ENCODE measurements at regions not wholly inside any gene's neighbourhood (a gene's known extent, or its start where the extent isn't known, plus 50 kb on each side); places are given as distances from the start of the nearest gene placed in this dataset.

GRCh38 chr20:54293526-54293925 lies 85.6 kb downstream of the PFDN4 start:
- Histone ChIP-seq H3K9me3 (no peaks in the 10 kb centered on the region), H3K36me3 (no peaks in the 10 kb centered on the region), H3K4me3 (no peak overlapping the region), H3K27ac (peak overlapping the region in 1 of 2 donors; percentile 26), H3K4me1 (no peaks in the 10 kb centered on the region), H3K27me3 (no peaks in the 10 kb centered on the region)
- DNase-seq (ENCODE audit: low spot score in 2 of 2), result no peak
- intact Hi-C loops (cut with DNase I), result no loop called here
- TF ChIP-seq CTCF (IDR thresholded peaks at IDR 0.05), result no peak

- TF ChIP-seq CTCF (IDR thresholded peaks at IDR 0.05), result no peak
- no peak overlapping the region for H3K4me3 ChIP-seq
- H3K27ac ChIP-seq, result no peak overlapping the region
- H3K9me3 ChIP-seq, result no peaks in the 10 kb centered on the region
- no peaks in the 10 kb centered on the region for H3K27me3 ChIP-seq
- H3K36me3 ChIP-seq, result no peaks in the 10 kb centered on the region
- intact Hi-C loops (cut with DNase I), result no loop called here
- no peaks in the 10 kb centered on the region for H3K4me1 ChIP-seq
- DNase-seq (ENCODE audit: low spot score in 2 of 2), result no peak
Observed at GRCh38 chr20:54294094-54294493, 86.2 kb downstream of the PFDN4 start.

- no peak overlapping the region for H3K27ac ChIP-seq
- no peaks in the 10 kb centered on the region for H3K4me1 ChIP-seq
- H3K9me3 ChIP-seq, result no peaks in the 10 kb centered on the region
- TF ChIP-seq CTCF (IDR thresholded peaks at IDR 0.05), result no peak
- no peak for DNase-seq (ENCODE audit: low spot score in 2 of 2)
- H3K4me3 ChIP-seq, result no peak overlapping the region
- H3K36me3 ChIP-seq, result no peaks in the 10 kb centered on the region
- no peaks in the 10 kb centered on the region for H3K27me3 ChIP-seq
- intact Hi-C loops (cut with DNase I), result no loop called here
Observed at GRCh38 chr20:54295686-54296085, 87.8 kb downstream of the PFDN4 start.

- no peak for DNase-seq (ENCODE audit: low spot score in 2 of 2)
- no peak overlapping the region for H3K27ac ChIP-seq
- intact Hi-C loops (cut with DNase I), result no loop called here
- H3K4me1 ChIP-seq, result no peaks in the 10 kb centered on the region
- H3K27me3 ChIP-seq, result no peaks in the 10 kb centered on the region
- no peaks in the 10 kb centered on the region for H3K36me3 ChIP-seq
- H3K9me3 ChIP-seq, result no peaks in the 10 kb centered on the region
- no peak overlapping the region for H3K4me3 ChIP-seq
- no peak for TF ChIP-seq CTCF (IDR thresholded peaks at IDR 0.05)
Observed at GRCh38 chr20:54305421-54305820, 97.5 kb downstream of the PFDN4 start.

- Histone ChIP-seq H3K4me1 (no peaks in the 10 kb centered on the region), H3K36me3 (no peaks in the 10 kb centered on the region), H3K27me3 (no peaks in the 10 kb centered on the region), H3K9me3 (no peaks in the 10 kb centered on the region), H3K27ac (no peak overlapping the region), H3K4me3 (no peak overlapping the region)
- intact Hi-C loops (cut with DNase I), result no loop called here
- DNase-seq (ENCODE audit: low spot score in 2 of 2), result no peak
- TF ChIP-seq CTCF (IDR thresholded peaks at IDR 0.05), result no peak
Observed at GRCh38 chr20:54306985-54307710, 99.3 kb downstream of the PFDN4 start.

- intact Hi-C loops (cut with DNase I), result no loop called here
Observed at GRCh38 chr20:54308804-54309203, 100.9 kb downstream of the PFDN4 start.

More at GRCh38 chr20:54308804-54309203, 100.9 kb downstream of the PFDN4 start:
- no peak for DNase-seq (ENCODE audit: low spot score in 2 of 2)
- Histone ChIP-seq H3K27me3 (no peaks in the 10 kb centered on the region), H3K4me3 (no peak overlapping the region), H3K36me3 (no peaks in the 10 kb centered on the region), H3K9me3 (no peaks in the 10 kb centered on the region), H3K4me1 (no peaks in the 10 kb centered on the region), H3K27ac (no peak overlapping the region)
- no peak for TF ChIP-seq CTCF (IDR thresholded peaks at IDR 0.05)
